Inferior parietal cortex (tissue), 1 donor: ENCODE measurements at regions not wholly inside any gene's neighbourhood (a gene's known extent, or its start where the extent isn't known, plus 50 kb on each side); places are given as distances from the start of the nearest gene placed in this dataset.
"Not testable (repeated sequence)": the region's sequence is repeated elsewhere in the genome, so short reads cannot be mapped to it uniquely, and the experiment has no call there.

Experiments used
- DNase-seq: peaks from one replicate; pipeline ENCODE4 v3.0.0-alpha.2; 2016; ENCODE audit errors: extremely low spot score

- no peak for DNase-seq
Measured at GRCh38 chr11:60592601-60593000, 77.4 kb downstream of the MS4A13 start.

- DNase-seq, result peak; percentile 4
Measured at GRCh38 chr11:60594998-60595642, 79.9 kb downstream of the MS4A13 start.

GRCh38 chr11:60607483-60607882 is 91.9 kb upstream of the MS4A8 start:
- DNase-seq, result no peak

GRCh38 chr11:60609632-60610031 is 89.8 kb upstream of the MS4A8 start:
- DNase-seq, result no peak

GRCh38 chr11:60610702-60611101 is 88.7 kb upstream of the MS4A8 start:
- no peak for DNase-seq

- no peak for DNase-seq
Measured at GRCh38 chr11:60615497-60615896, 83.9 kb upstream of the MS4A8 start.

GRCh38 chr11:60621940-60622339 is 77.5 kb upstream of the MS4A8 start:
- DNase-seq, result not testable (repeated sequence)

- not testable (repeated sequence) for DNase-seq
Measured at GRCh38 chr11:60622776-60623175, 76.6 kb upstream of the MS4A8 start.

GRCh38 chr11:60625262-60625661 is 74.2 kb upstream of the MS4A8 start:
- DNase-seq, result no peak

GRCh38 chr11:60629399-60629798 is 70.0 kb upstream of the MS4A8 start:
- DNase-seq, result no peak

- DNase-seq, result no peak
Measured at GRCh38 chr11:60631944-60632343, 67.5 kb upstream of the MS4A8 start.

GRCh38 chr11:60633645-60634044 is 65.8 kb upstream of the MS4A8 start:
- DNase-seq, result no peak

GRCh38 chr11:60634126-60634525 is 65.3 kb upstream of the MS4A8 start:
- no peak for DNase-seq

GRCh38 chr11:60641940-60642339 is 57.5 kb upstream of the MS4A8 start:
- DNase-seq, result no peak

- DNase-seq, result no peak
Measured at GRCh38 chr11:60647087-60647486, 52.3 kb upstream of the MS4A8 start.
